ENCODE measurements at regions not wholly inside any gene's neighbourhood (a gene's known extent, or its start where the extent isn't known, plus 50 kb on each side); places are given as distances from the start of the nearest gene placed in this dataset.

DNA sequence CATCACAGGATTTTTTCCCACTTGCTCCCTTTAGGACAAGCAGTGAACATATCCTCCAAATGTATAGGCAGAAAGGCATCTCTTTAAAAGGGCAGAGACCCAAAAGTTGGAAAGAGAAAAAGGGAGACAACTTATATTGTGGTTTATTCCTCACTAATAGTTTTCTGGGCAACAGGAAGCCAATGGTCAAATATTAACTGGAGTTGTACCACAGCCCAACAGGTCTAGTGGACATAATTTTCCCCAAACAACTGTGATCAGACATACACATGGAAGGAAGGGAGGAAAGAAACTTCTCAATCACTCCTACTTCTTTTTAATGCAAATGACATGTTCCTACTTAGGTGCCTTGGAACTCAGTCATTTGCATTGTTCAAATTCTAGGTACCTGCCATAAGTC is 78.4 kb downstream of the SOX9 start:
- TF ChIP-seq CTCF (IDR thresholded peaks at IDR 0.05) (no peak), EP300 (IDR thresholded peaks at IDR 0.05) (no peak), POLR2A (IDR thresholded peaks at IDR 0.05) (no peak)

Measured in ovary (tissue), 3 donors.